ENCODE measurements at regions not wholly inside any gene's neighbourhood (a gene's known extent, or its start where the extent isn't known, plus 50 kb on each side); places are given as distances from the start of the nearest gene placed in this dataset.

DNA sequence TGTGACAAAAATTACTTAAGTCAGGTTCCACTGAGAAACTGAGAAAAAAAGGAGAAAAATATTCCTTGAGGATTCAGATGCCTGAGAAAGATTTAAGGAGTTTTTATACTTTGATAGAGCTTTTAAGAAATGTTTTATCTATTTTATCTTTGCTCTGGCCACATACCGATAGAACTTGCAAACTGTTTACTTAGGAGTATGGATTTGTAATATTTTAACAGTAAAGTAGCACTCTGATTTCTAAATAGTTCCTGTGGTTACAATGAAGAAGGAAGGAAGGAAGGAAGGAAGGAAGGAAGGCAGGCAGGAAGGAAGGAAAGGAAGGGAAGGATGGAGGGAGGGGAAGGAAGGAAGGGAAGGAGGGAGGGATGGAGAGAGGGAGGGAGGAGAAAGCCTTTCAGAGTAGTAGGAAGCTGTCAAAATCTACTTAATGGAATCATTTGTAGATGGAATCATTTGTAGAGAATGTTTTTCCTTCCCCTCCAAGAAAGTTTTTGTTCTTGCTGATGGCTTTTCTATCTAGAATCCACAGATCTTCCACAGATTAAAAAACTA lies 489.0 kb upstream of the ANKRD30A start:
- DNase-seq = no peak

DNA sequence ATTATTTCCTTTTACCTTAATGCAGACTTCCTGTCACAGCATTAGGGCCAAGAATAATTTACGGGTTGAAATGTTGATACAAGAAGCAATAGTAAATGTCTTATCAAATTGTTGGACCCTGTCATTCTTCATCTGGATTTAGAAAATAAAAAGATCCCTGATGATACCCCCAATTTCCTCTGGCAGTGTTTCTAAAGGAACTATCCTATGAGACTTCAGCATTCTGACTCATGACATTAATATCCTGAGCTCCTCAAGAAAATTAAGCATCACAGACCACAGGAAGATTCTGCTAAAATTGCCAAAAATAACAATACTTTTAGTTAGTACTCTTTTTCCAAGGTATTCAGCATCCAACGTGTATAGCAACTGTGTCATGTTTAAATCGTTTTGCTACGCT lies 490.5 kb upstream of the ANKRD30A start:
- DNase-seq = no peak

DNA sequence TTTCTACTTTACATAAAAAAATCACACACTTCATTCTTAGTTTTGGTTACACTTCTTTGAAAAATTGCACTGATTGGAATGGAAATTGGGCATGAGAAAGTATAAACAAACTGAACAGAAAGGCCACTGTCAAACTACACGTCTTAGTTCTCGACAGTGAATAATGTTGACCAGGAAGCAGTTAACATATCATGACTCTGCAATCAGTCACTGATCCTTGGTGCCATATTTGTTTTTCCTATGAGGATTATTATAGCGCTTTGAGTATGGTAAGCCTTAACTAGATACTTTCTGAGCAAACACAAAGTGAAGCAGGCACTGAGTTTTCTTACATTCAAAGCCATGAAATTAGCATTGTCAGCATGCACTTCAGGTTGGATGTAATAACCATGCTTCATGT lies 495.1 kb upstream of the ANKRD30A start:
- DNase-seq = no peak

DNA sequence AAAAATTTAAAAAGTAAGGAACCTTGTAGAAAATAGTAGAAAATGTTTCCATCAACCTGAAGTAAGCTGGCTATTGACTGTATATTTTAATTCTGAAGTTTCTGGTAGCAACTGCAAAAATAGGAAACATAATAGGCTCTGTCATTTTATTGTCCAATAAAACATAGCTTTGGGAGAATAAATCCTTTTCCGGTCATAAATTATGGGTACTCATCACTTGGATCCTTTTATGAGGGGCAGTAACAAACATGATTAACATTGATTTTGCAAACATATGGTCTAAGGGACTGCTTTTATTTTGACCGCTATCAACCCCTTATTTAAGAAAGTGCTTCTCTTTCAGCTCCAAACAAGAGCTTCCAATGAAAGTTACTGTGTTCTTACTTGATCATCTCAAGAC lies 495.9 kb upstream of the ANKRD30A start:
- DNase-seq = no peak

DNA sequence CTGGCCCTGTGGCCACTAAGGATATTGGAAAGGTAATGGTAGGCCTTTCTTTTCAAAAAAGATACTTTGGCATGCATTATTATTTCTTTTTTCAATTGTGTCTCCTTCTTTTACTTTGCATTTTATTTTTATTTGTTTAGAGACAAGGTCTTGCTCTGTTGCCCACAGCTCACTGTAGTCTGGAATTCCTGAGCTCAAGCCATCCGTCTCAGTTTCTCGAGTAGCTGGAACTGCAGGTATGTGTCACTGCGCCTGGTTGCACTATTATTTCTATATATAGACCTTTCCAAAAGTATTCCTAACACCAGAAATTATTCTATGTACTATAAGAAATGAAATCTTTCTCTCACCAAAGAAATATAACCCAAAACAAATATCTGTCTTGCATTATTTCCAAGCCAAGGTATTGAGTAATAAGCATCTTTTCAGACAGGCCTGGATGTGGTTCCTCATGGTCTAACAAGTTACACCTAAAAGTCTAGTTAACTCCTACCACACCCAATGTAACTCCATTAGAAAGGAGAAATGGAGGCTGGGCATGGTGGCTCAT lies 500.8 kb upstream of the ANKRD30A start:
- no peak for DNase-seq

DNA sequence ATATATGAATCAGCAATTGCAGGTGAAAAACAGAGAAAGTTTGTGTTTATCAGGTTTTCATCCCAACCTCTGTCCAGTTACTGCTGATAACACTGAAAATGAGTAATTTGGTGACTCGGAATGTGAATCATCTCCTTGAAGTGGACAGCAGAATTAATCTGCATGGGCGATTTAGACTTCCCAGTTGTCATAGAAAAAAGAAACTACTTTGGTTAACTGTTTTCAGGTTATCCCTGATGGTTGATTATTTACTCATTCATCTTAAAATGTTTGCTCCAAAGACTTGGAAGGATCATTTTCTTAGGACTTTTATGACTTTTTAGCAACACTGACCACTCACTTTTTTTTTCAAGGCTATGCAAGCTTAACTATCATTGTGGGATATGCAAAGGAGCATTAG lies 504.1 kb upstream of the ANKRD30A start:
- no peak for DNase-seq

DNA sequence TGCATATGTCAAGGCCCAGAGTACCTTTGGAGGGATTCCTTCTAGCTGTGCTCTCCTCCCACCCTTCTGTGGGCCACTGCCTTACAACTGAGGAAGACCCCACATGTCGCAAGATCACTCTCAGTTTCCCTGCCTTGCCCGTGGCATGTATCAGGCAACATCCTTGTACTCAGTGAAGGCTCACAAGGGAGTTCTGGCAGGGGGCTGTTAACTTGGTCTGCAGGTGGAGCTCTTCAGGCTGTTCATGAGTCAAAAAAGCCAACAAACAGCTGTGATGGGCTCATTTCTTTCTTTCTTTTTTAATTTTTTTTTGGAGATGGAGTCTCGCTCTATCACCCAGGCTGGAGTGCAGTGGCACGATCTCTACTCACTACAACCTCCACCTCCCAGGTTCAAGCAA lies 513.0 kb upstream of the ANKRD30A start:
- no peak for DNase-seq

DNA sequence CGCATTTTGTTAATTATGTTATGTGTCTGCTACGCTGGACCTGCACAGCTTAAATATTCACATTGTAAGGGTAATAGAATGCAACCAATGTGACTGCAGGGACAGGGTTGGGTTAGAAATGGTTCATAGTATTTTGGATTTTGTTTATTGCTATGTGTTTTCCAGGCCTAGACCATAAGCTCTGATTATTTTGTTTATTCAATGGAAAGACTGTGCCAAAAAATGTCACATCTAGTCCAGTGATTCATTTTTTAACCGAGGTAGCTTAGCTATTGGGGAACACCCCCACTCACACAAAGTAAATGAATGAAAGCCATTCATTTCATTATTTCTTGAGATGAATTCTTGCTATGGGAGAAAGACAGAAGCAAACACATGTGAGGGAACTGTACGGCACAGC lies 516.5 kb upstream of the ANKRD30A start:
- DNase-seq = no peak

DNA sequence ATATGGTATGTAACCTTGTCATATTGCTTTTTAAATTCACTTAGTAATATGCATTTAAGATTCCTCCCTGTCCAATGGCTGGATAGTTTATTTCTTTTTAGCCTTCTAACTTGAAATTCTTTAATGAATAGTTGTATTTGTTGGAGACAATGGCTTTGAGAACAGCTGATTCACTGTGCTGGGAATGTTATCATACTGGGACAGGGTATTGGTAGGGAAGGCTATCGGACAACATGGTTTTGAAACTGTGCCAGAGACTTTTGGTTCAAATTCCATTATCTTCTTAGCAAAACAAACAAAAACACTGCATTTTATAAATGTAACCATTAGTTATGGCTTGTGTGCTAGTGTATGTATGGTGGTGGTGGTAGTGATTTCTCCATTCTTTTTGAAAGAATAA lies 517.1 kb upstream of the ANKRD30A start:
- DNase-seq = no peak

DNA sequence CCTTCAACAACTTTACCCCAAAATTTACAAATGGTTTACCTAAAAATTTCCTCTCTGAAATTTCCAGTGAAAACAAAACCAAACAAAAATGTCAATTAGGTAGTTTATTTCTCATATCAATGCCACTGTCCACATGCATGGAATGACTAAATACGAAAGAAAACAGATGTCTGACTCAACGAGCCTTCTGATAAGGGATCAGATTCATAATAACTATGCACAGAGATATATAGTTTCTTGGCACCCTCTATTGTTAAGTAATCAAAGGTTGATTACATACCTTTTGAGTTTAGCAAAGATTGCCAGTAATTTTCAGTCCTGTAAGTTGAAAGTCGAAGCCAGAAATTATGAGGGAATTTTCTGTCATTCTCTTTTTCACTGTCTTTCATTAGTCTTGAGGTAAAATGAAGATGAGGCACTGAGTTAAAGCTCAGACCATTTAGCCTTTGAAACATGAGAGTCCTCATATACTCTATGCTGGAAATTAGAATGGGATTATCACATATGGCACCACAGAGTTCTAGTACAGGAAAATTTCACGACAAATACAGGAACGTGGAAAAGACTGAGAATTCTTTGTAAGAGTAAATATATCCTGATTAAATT lies 519.1 kb upstream of the ANKRD30A start:
- no peak for DNase-seq

DNA sequence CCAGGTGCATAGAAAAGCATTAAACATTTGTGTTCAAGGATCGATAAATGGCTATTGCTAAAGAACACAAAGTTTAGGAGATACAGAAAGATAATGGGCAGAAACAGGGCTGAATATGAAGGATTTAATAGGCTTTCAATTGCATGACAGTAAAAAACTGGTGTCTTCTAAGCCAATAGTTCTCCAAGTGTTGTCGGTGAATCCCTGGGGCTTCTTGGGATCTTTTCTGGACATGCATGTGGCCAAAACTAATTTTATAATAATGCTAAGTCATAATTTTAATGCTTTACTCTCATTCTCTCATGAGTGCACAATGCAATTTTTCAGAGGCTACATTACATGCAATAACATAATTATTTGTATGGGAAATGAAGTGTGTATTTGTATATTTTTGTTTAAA lies 521.1 kb upstream of the ANKRD30A start:
- DNase-seq = no peak

DNA sequence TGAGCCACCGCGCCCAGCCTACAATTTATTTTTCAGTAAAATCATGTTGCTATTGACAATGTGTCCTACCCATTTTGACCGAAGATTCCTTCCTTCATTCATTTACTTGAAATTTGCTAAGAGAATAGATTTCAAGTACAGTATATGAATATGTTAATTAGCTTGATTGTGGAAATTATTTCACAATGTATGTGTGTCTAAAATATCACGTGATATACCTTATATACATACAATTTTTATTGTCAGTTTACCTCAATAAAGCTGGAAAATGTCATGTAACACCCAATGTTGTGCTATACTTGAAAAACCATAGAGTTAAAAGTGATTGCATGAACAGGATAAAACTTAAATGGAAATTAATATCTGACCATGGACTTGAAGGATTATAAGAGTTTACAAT lies 521.7 kb upstream of the ANKRD30A start:
- DNase-seq = no peak

DNA sequence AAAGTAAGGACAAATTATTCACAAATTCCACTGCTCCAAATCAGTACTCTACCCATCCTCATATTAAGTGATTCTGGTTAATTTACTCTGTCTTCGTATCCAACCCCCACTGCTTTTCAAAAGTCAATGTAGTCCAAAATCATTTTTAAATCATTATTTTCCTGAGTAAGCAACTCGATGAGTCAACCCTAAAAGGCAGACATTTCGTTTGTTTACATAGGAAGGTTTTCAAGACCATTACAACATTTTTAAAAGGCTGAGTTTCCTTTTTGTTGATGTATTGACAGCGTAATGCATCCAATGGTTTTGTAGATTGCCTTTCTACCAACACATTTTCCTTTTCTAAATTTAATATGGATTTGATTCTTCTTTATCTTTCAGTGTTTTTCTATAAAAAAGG lies 523.0 kb upstream of the ANKRD30A start:
- no peak for DNase-seq

DNA sequence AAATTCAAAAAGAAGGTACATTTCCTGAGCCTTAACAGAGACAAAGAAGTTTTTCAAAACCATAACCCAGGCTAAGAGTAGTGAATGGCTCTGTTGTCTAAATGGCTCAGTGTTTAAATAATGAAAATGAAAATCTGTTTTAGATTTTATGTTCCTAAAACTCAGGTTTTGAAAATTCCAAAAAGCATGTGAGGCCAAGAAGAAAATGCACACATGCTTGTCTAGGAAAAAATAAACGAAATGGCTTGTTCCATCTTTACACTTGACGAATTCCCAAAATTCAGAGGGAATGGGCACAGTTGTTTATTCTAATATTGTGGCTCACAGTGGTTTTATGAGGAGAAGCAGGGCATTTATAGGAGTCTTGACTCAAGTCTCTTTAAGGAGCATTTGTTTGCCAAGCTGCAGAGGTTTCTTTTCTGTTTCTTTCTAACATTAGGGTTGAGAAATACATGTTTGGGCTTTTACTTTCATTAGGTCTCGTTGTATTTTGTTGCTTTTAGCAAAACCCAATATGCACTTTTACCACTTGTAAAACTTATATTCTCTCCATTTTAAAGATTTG lies 527.6 kb upstream of the ANKRD30A start:
- DNase-seq = no peak

DNA sequence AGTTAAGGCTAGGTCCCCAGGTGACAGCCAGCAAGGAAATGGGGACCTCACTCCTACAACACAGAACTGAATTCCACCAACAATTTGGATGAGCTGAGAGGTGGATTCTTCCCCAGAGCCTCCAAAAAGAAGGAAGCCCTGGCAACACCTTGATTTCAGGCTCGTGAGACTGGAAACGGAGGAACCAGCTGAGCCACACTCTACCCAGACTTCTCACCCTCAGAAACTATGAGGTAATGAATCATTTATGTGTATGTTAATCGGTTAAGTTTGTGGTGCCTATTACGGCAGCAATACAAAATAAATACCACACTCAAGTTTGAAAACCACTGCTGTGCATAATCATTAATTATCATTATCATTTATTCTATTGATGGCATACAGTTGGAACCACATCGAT lies 532.4 kb upstream of the ANKRD30A start:
- DNase-seq = no peak

DNA sequence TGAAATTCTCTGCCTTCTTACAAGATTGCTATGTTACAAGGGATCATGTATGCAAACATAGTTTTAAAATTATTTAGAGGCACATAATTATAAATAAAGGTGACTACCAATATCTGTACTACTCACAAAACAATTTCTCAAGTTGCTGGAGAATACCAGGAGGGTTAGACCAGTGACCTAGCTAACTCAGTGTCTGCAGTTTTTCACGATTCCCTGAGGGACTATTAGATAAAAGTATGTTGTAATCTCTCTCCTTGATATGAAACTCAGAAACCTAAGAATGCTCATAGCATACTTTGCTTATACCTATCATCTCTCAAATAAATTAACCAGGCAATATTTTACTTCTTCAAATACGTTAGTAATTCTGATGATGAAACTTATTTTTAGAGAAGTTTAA lies 534.0 kb upstream of the ANKRD30A start:
- DNase-seq = no peak

DNA sequence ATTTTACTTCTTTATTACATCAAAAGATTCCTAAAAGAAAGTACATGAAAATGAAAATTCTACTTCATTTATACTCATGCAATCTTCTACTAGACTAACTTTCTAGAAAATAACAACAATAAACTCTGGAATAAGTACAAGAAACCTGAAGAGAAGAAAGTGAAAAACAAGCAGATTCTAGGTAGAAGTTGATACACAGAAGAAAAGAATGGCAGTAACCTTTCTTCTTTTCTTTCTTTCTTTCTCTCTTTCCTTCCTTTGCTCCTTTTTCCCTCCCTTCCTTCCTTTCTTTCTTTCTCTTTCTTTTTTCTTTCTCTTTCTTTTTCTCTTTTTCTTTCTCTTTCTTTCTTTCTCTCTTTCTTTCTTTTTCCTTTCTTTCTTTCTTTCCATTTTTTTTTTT lies 541.7 kb upstream of the ANKRD30A start:
- no peak for DNase-seq

DNA sequence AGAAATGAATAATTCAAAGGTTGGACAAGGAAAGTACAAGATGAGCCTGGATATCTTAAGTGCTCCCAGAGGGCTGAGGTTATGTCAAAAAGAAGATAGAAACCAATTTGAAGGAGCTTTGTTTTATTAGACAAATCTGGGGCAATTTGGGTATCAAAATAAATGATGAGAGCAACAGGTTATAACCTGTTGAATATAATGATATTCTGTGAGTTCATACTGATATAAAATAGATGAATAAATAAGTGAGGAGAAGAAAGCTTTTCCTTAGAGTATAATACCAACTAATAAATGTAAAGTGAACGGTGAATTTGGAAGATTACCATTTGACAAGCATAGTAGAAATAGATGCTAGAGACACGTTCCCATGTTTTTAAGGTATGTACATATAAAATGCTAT lies 544.2 kb upstream of the ANKRD30A start:
- DNase-seq = no peak

DNA sequence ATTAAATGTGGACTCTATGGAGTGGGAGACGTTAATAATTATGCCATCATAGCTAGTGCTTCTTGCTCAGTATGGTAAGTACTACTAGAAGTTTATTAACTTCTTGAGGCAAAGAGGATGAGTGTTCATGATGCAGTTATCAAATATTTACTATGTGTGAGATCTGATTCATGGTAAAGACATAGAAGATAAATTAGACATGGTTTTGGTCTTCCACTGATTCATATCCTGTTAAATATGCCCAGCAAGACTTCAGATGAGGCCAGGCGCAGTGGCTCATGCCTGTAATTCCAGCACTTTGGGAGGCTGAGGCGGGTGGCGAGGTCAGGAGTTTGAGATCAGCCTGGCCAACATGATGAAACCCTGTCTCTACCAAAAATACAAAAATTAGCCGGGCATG lies 547.1 kb upstream of the ANKRD30A start:
- no peak for DNase-seq

DNA sequence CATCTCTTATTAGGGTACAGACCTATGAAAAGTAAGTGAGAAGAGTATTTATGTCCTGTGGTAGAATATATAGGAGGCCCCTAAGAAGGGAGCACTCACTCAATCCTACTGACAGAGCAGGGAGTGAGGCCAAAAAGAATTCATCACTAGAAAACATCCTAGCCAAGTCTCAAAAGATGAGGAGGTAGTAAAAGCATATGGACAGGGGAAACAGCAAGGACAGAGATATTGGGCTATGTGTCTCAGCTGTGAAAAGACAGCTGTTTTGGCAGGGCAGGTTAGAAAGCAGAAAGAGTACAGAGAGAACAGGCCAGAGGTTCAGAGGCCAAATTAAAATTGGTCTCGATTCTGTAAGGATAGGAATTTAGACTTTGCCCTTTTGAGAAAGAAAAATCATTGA lies 548.3 kb upstream of the ANKRD30A start:
- DNase-seq = no peak

DNA sequence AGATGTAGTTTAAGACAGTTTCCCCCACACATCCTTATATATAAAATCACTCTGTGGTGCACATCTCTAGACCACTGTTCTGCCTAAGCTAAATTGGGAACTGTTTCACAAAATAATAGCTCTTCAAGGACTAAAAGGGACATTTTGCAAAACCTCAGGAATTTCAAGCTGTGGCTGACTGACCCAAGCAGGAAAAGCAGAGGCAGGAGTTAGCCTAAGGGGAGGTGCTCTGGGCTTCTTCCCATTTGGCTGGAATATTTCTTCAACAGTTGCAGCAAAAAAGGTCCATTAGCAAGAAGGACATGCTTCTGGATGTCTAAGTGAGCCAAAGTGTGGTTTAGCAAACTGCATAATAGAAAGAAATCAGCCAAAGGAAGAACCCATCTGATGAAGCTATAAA lies 551.2 kb upstream of the ANKRD30A start:
- DNase-seq = no peak

DNA sequence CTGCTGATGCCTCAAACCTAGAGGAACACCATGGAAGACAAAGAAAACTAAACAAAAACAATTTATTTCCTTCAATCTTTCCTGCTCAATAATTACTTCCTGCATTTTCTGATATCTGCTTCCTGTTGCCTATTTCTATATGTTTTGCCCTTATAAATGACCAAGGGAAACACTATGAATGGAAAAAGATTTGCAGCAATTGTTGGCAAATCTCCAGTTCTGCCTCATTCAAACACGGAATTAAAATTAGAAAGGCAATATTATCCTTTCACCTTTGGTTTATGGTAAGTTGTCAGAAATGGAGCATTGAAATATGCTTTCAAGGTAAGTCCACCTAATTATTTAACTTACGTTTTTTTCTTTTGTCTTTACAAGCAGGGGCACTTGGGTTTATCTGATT lies 552.2 kb upstream of the ANKRD30A start:
- DNase-seq = no peak

DNA sequence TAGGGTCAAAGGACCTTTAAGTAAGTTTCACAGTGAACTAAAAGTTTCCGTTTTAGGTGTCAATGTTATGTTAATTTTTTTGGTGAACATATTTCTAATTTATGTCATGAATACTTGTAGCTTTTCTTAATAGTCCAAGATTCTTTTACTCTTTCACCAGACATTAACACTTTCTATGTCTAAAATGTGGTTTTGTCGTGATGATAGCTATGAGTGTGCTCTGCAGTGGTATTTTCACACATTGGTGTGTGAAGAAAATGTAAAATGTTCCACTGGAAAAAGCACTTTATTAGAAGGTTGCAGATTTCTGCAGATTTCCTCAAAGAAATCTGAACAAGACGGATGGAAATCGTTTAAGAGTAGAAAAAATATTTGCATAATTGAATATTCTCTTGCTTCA lies 561.0 kb upstream of the ANKRD30A start:
- DNase-seq = no peak

Data from hypothalamus (tissue), 51 donors.